GM18507 (cell line): ENCODE measurements at regions not wholly inside any gene's neighbourhood (a gene's known extent, or its start where the extent isn't known, plus 50 kb on each side); places are given as distances from the start of the nearest gene placed in this dataset.
"Not testable (repeated sequence)": the region's sequence is repeated elsewhere in the genome, so short reads cannot be mapped to it uniquely, and the experiment has no call there.

Experiments used
- DNase-seq: peaks from one replicate; pipeline ENCODE4 v3.0.0; 2011; ENCODE audit warnings: low read depth; ENCODE audit not compliant: insufficient read length; ENCODE audit errors: extremely low spot score
- FAIRE-seq: peaks from 2 replicates; lab custom pipeline; 2011; peaks lifted over from hg19 to GRCh38; lab: Jason Lieb, UNC

DNA sequence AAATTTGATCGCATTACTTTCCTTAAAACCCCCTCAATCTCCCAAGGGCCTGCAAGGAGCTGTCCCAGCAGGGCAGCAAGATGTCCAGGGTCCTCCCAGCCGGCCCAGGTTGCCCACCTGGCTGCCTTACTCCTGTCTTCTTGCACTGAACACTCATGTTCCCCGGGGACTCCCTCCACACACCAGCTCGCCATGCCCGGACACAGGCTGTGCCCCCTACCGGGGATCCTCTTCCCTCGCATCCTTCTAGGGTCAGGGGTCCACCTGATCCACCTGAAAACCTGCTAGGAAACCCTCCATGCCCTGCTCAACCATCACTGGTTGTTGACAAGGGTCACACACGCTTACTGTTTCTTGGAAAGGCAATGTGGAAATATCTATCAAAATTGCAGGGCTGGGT, 172.0 kb upstream of the MSX2 start:
- DNase-seq (no peak), FAIRE-seq (no peak)

DNA sequence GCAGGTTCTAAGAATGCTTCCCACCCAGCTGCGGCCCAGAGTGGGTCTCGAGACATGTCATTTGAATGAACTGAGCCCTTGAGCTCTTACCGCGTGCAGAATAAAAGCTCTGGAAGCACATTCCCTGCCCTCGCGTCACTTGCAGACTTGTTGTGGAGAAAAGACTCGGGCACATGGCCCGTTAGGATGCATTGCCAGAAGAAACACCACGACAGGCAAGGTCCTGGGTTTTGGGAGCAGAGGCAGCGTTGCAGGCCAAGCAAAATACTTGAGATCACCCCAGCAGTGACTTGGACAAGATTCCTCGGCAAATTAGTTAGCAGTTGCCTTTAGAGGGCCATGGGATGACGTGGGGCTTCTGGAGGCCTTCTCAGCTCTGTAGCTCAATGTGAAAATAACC, 170.8 kb upstream of the MSX2 start:
- no peak for FAIRE-seq
- no peak for DNase-seq

DNA sequence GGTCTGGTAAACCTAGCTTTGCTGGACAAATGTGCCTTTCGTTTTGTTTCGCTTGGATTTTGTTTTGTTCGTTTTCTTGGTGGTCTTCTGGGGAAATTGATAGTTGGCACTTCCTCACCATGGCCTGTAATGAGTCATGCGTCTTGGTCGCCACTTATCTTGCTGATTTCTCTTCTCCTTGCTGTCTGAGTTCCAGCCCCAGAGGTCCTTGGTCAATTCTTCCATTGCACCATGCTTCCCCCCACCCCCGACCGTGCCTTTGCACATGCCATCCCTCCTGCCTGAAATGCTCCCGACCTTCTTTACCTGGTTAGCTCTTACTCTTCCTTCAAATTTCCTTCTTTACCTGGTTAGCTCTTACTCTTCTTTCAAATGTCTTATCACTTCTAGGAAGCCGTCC, 168.7 kb upstream of the MSX2 start:
- no peak for FAIRE-seq
- DNase-seq = no peak

DNA sequence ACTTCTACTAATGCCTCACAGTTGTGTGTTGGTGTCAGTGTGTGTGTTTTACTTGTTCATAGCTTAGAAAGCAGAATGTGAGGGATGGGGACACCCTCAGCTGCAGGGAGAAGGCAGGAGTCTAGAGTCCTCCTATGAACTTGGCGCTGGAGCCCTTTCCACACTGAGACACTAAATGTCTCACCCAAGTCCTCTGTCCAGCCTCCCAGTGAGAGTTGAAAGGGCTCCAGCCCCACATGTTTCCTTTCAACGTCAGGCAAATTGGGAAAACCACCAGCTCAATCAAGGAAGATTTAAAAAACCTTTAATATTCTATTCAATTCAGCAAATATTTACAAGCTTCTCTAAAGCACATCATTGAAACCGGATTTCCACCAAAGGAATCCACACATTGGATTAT, 167.6 kb upstream of the MSX2 start:
- FAIRE-seq (no peak), DNase-seq (no peak)

DNA sequence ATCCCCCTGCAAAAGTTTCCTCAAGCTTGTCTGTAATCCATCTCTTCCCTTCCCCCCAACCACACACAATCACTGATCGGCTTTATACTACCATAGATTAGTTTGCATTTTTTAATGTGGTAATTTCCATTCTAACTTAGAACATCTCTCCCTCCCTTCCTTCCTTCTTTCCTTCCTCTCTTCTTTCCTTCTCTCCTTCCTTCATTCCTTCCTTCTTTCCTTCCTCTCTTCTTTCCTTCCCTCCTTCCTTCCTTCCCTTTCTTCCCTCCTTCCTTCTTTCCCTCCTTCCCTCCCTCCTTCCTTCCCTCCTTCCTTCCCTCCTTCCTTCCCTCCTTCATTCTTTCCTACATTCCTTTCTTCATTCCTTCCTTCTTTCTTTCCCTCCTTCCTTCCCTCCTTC, 166.2 kb upstream of the MSX2 start:
- FAIRE-seq (no peak), DNase-seq (no peak)

DNA sequence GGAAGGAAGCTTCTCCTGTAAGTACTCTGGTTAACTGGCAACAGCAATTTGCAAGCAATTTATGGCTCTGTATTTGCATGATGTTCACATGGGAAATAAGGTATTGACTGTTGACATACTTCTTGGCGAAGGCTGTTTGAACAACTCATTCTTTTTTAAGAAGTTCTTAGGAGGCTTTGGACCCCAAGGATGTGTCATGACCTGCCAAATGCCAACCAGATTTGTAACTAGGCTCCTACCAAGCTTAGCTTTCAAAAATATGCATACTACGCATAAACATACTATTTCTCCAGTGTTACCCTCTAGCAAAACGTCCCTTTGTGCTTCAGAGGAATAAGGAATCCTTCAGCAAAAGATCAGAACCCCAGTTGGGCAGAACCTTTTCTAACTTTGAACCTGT, 165.2 kb upstream of the MSX2 start:
- FAIRE-seq (no peak), DNase-seq (no peak)

DNA sequence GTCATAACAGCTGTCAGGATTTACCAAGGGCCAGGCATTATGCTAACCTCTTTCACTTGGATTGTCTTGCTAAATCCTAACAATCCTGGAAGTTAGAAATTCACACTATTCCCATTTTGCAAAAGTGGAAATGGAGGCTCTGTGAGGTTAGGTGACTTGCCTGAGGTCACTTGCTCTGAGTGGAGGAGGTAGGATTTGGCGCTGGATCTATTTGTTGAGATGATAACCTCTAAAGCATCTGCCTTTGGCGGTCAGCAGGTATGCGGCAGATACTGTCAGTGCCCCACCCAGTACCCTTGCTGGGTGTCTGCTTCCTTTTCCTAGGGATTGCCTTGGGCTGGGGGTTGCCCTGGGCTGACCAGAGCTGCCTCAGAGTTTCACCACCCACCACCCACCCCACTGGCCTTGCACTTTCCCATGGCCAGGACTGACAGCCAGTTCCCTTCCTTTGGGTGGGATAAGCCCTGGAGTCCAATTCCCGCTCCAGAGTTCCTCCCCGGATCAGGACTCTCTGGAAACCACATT, 164.8 kb upstream of the MSX2 start:
- DNase-seq (no peak), FAIRE-seq (no peak)

DNA sequence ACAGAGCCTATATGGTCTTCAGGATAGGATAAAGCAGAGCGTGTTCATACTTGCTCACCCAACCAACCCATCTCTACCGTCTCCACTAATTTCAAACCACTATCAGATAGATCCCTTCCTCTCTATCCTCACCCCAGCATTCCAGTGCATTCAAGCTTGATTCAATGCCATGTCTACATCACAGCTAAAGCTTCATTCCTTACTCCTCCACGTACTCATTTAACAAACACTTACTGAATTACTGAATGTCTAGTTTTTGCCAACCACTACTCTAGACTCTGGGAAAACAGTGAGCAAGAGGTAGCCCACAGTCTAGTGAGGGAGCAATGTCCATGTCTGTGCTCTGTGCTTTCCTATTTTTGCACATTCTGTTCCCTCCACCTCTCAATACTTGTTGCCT, 163.5 kb upstream of the MSX2 start:
- FAIRE-seq (no peak), DNase-seq (no peak)

DNA sequence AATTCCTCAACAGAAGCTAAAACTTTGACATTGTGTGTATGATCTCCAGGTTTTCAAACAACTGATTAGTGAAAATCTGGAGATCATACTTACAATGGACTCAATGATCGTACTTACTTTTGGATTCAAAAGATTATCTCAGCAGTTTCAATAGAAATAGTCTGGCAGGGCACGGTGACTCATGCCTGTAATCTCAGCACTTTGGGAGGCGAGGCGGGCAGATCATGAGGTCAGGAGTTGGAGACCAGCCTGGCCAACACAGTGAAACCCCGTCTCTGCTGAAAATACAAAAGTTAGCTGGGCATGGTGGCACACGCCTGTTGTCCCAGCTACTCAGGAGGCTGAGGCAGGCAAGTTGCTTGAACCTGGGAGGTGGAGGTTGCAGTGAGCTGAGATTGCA, 161.3 kb upstream of the MSX2 start:
- not testable (repeated sequence) for DNase-seq, FAIRE-seq

DNA sequence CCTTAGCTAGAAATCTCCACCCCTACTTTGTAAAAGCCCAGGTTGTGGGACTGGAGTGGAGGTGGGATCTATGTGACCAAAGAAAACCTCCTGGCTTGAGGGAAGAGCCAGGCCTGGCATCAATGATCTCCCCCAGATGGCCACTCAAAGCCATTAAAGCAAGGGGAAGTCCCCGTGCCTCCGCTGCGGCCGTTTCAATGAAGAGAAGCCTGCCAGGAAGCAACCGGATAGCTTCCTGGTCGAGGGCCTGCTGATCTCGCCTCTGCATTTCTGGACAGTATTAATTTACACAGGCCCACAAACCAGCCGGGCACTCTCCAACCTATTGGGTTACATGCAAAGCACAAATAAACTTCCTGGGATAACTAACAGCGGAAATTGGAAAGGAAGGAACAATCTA, 160.5 kb upstream of the MSX2 start:
- DNase-seq (no peak), FAIRE-seq (no peak)

DNA sequence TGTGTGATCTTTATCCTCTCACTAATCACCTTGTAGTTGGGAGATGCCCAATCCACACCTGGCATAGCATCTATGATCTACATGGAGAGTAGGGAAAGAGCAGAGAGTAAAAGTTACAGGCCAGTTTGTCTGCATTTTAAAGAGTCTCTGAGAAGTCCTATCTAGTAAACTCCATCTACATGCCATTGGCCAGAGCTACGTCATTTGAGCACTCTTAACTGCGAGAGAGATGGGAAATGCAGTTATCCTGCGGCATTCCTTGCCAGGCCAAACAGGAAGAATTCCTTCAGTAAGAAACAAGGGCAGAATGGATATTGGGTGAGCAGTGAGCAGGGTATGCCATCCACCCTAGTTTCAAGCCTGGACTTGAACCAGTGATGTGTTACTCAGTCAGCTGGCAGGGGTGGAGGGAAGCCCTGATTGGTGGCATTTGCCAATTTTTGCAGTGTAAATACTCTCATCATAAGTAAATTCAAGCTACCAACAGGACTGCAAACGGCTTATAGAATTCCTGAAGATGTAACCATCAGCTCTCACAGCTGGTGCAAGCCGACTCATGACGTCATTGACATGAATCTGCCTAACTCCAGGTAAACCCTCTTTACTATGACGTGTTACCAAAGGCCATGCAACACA, 156.8 kb upstream of the MSX2 start:
- DNase-seq = no peak
- no peak for FAIRE-seq

DNA sequence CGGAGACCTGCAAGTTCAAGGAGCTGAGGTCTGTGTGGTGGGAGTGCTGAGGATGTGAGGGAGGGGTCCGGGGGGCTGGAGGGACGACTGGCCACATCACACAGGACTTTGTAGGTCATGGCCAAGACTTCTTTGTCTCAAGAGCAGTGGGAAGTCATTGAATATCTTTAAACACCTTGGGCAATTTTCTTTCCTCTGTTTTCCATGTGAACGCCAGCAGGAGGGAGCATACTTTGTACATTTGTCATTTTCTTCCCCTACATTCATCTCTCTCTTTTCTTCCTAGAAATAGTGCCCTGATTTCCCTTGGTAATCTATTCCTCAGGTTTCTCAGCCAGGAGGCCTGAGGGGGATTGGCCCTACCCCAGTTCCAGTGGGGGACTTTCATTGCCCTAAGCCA, 153.7 kb upstream of the MSX2 start:
- no peak for FAIRE-seq

DNA sequence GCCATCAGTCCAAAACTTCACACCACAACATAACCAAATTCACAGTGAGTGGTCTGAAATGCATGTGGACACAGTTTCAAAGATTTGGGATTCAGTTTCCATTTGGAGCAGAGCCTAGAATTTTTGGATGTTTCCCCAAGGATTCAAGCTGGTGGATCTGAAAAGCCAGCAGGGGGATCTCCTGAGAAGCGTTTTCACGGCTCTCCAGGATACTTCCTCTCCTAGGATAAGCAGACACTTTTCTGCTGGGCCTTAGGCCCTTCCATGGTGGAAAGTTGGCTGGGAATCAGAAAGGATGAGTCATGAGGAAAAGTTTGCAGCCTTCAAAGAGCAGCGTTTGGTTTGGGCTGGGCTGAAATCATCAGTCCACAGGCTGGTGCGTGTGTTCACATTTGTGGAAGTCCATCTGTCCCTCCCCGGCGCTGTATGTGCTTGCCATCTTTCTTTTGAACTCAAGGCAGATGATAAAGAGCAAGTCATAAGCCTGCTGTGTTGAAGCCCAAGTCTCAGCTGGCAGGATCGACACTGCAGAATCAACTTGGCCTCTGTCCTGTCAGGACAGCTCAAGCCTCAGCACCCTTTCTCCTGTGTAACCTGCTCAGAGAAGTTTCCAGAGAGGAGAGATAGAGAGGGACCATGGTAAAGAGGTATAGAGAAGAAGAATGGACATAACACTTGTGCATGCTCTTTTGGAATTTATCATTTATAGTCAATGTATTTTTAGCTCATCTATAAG, 152.6 kb upstream of the MSX2 start:
- no peak for DNase-seq

More for the DNA sequence above, 153.7 kb upstream of the MSX2 start:
- DNase-seq = no peak

DNA sequence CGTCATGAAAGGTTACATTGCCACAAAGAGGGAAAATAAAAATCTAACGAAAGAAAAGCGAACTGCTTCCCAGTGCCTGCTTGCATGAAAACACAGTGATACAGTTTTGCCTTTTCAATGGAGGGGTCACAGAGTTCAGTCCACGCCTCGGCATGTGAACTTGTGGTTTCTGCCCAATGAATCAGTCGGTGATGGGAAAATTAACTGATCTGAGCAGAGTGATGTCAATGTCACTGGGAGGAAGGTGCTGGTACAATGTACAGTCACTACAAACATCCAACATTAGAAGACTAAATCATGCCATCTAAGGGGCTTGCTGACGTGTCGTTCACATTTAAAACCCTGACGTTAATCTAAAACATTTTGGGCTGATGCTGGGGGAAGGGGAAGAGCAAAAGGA, 151.8 kb upstream of the MSX2 start:
- no peak for FAIRE-seq

More for the DNA sequence above, 152.6 kb upstream of the MSX2 start:
- FAIRE-seq = no peak

DNA sequence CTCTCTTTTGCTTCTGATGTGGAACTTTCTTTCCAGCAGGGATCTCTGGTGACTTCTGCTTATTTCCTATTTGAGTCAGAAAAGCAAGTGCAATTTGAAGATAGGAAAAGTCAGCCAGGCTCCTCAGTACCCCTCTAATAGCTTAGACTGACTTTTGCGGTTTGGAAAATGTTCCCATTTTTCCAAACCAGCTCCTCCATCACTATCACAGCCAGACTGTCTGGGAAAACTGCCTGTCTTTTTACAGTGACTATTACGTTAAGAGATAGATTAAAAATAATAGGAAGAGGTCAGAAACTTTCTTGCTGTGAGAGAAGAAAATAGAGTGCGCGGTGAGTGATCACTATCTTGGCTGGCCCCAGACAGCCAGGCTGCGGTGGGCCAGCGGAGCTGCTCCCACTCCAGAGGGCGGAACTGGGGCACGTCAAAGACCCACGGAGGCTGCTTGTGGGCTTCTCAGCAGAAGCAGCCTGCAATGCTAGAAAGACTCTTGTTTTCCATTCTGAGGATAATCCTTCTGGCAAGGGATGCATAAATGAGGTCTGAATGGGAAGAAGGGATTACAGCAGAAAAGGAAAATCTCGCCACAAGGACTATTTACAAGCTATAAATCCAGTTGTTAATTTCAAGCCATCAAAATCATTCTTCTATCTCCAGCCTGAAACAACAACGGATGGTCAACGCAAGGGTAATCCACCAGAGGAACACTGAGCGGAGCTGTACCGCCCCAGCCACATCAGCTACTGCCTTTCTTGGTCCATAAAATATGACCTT, 151.0 kb upstream of the MSX2 start:
- no peak for DNase-seq
- no peak for FAIRE-seq

More for the DNA sequence above, 151.8 kb upstream of the MSX2 start:
- DNase-seq = no peak

DNA sequence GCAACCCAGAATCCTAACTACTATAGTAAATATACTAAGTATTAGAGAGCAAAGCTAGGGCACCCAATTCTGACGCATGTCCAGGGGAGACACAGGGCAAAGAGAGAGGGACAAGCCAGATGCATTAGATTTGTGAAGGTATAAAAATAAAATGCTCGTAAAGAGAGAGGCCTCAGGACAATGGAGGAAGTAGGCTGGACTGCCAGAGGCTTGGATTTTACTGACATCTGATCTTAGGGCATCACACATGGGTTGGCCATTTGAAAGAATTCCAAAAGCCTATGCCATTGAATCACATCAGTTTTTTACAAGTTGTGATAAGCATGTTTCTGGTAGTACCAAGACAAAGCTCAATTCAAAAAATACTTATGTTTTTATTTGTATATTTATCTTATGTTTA, 149.3 kb upstream of the MSX2 start:
- DNase-seq (no peak), FAIRE-seq (no peak)

DNA sequence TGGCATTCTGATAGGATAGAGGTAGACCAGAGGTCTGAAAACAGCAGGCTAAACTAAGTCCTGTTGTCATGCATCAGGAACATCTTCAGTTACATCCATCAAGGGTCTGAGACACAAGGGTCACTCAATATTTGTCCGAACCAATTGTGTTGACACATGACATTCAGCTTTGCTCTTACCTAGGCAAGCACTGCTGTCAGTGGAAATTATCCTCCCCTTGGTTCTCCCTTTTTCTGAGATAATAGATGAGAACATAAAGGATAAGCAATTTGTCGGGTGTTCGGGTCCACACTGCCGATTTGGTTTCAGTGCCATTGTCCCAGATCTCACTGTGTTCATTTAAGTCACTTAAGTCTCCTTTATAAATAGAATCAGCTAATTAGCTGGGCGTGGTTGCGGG, 148.3 kb upstream of the MSX2 start:
- FAIRE-seq = no peak

DNA sequence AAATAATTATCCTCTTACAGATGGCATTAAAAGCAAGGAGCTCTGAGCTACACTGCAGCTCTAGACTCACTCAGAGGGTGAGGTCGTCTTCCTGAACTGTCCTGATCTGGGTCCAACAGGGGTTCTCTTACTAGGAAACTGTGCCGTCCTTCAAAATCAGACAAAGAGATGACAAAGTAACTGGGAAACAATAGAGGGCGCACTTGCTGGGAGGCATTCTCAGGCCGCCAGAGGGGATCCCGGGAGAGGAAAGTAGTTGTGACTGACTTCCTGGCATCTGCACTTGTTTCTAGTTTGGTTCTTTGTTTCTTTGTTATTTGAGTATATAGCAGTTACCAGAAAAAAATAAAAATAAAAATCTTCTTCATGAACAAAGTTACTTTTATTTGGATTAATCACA, 142.9 kb upstream of the MSX2 start:
- no peak for FAIRE-seq
- no peak for DNase-seq

More for the DNA sequence above, 148.3 kb upstream of the MSX2 start:
- no peak for DNase-seq

DNA sequence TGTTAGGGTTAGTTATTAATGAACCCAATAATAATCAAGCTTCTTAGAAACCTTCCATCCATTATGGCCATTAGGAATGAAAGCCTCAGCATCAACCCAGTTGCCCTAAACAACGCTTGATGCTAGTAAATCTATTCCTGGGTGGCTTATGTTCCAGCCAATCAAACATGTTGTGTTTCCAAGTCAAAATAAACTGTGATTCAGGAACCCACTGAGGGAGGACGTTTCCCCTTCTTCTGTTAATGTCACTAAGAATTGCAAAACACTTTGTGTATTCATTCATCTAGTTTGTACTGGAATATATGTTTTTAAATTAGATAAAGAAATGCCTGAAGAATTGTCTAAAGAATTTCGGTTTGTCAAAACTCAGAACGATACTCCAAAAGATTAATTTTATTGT, 142.5 kb upstream of the MSX2 start:
- FAIRE-seq = no peak
- DNase-seq = no peak

DNA sequence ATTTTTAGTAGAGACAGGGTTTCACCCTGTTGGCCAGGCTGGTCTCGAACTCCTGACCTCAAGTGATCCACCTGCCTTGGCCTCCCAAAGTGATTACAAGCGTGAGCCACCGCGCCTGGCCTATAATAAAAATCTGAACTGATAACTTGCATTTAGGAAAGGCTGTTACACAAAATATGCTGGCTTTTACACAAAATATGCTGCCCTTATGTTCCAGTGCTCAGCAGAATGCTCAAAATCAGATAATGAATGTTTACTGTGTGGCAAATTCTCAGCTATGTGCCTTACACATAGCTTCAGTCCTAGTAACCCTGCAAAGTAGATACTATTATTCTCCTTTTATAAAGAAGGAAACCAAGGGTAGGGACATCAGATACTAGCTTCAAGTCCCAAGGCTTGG, 141.3 kb upstream of the MSX2 start:
- FAIRE-seq (no peak), DNase-seq (no peak)
